SW480 (cell line): ENCODE measurements at regions not wholly inside any gene's neighbourhood (a gene's known extent, or its start where the extent isn't known, plus 50 kb on each side); places are given as distances from the start of the nearest gene placed in this dataset.
"Not testable (repeated sequence)": the region's sequence is repeated elsewhere in the genome, so short reads cannot be mapped to it uniquely, and the experiment has no call there.

ENCODE experiments used
- DNase-seq: peaks from one replicate; pipeline ENCODE4 v3.0.0-alpha.2; 2016; ENCODE audit warnings: low spot score

DNA sequence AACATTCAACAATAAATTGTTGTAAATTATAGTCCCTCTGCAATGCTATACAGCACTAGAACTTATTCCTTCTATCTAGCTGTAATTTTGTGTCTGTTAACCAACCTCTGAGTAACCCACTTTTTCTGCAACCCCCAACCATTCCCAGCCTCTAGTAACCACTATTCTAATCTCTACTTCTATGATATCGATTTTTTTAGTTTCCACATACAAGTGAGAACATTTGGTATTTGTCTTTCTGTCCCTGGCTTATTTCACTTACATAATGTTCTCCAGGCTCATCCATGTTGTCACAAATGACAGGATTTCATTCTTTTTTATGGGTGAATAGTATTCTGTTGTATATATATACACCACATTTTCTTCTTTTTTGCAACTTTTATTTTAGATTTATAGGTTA, 147.6 kb downstream of the MAIP1 start:
- no peak for DNase-seq

- DNase-seq: peak; percentile 7
Observed at GRCh38 chr2:200104015-200104414, 148.6 kb downstream of the MAIP1 start.

DNA sequence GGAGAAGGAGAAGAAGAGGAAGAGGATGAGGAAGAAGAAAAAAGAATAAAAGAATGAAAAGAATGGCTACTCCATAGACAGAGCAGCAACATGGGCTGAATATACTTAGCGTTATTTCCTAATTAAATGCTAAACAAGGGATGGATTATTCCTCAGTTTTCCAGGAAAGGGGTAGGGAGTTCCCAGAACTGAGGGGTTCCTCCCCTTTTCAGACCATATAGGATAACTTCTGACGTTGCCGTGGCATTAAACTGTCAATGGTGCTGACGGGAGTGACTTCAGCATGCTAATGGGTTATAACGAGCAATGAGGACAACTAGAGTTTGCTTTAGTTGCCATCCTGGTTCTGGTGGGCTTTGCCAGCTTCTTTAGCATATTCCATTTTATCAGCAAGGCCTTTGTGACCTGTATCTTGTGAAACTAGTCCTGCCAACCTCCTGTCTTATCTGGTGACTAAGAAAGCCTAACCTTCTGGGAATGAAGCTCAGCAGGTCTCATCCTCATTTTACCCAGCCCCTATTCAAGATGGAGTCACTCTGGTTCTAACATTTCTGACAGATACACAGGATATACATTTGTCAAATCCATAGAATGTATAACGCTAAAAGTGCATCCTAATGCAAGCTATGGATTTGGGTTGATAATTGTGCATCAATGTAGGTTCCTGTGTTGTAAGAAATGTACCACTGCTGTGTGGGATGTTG, 152.3 kb downstream of the MAIP1 start:
- DNase-seq: no peak

DNA sequence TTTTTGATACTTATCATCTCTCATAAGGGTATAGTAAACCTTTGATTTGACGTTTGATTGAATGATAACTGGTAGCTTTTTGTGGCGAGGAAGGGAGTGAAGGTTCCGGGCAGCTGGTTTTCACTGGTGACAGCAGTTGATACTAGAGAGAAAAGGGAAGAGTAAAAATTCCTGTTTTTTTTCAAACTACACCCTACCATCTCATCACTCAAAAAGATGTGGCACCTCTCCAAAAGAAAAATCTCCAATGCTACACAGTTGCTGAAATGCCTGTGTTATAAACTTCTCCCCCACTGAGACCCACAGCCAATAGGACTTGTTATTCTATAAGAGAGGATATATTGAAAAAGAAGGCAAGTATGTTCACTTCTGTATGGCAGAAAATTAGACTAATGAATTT, 154.0 kb downstream of the MAIP1 start:
- DNase-seq: no peak

DNA sequence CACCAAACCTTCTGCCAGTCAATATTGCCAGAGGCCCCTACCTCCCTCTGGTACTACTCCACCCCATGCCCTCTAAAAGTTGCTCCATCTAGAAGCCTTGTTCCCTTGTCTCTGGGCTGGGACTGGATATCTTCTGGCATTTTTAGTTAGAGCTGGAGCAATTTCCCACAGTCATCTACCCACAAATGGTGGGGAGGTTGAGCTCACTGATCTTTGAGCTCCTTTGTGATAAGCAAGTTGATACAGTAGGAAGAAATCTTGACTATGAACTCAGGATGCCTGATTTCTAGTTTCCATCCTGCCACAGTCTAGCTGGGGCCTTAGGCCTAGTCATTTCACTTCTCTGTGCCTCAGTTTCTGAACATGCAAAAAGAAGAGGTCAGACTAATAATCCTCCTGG, 155.0 kb downstream of the MAIP1 start:
- no peak for DNase-seq

DNA sequence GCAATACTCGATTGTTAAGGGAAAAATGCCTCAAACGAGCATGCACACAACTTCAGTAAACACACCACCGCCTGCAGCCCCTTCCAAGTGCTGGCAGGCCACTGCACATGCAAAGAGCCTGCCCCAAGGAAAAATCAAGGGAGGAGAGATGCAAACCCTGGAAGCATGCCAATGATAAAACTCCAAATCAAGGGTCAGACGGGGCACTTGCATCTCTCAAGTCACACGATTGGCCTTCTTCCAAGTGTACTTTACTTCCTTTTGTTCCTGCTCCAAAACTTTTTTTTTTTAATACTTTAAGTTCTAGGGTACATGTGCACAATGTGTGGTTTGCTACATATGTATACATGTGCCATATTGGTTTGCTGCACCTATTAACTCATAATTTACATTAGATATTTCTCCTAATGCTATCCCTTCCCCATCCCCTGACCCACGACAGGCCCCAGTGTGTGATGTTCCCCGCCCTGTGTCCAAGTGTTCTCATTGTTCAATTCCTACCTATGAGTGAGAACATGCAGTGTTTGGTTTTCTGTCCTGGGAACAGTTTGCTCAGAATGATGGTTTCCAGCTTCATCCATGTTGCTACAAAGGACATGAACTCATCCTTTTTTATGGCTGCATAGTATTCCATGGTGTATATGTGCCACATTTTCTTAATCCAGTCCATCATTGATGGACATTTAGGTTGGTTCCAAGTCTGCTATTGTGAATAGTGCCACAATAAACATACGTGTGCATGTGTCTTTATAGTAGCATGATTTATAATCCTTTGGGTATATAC, 157.8 kb downstream of the MAIP1 start:
- not testable (repeated sequence) for DNase-seq

DNA sequence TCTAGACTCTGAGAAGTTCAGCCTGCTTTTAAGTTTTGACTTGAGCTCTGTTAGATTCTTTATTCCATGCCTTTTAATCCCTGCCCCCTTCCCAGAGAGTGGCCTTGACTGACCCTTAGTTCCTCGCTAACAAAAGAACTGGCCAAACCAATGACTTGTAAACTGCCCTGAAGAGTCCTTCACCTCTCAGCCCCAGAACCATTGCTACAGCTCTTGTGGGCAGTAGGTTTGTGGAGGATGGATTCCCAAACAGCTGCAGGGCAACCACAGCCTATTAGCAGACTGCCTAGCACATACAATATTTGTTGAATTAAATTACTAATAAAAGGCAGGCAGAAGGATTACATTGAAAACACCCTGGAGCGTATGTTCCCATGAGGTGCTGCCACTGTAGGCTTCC, 163.9 kb downstream of the MAIP1 start:
- no peak for DNase-seq

DNA sequence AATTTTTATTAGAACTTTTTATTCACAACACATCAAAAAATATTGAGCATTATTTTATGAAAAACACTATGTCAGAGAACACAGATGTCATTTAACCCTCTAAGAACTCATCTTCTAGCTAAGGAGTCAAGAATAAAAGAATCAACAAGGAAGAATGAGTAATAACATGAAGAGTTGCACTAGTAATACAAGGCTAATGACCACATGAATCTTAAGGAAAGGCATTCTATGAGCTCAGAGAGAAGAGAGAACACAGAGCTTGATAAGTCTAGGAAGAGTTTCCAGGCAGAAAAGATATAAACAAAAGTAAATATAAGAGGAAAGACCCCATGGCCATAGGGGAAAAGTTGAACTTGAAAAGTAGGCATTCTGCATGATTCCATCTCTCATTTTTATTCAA, 166.5 kb downstream of the MAIP1 start:
- no peak for DNase-seq

DNA sequence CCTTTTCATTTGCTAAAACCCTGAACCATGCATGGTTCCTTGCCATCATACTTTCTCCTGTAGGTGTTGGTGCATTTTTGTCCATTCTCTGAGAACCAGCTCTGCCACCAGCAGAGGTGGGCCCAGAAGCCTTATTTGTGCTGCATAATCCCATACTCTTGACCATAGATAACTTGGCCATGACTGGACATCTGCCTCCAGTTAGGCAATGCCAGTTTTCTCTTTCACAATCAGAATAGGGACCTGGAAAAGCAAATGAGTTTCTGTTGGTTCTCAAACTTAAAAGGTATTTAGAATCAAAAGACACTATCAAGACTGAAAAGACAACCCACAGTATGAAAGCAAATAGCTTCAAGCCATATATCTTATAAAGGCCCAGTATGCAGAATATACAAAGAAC, 167.3 kb downstream of the MAIP1 start:
- DNase-seq: no peak

DNA sequence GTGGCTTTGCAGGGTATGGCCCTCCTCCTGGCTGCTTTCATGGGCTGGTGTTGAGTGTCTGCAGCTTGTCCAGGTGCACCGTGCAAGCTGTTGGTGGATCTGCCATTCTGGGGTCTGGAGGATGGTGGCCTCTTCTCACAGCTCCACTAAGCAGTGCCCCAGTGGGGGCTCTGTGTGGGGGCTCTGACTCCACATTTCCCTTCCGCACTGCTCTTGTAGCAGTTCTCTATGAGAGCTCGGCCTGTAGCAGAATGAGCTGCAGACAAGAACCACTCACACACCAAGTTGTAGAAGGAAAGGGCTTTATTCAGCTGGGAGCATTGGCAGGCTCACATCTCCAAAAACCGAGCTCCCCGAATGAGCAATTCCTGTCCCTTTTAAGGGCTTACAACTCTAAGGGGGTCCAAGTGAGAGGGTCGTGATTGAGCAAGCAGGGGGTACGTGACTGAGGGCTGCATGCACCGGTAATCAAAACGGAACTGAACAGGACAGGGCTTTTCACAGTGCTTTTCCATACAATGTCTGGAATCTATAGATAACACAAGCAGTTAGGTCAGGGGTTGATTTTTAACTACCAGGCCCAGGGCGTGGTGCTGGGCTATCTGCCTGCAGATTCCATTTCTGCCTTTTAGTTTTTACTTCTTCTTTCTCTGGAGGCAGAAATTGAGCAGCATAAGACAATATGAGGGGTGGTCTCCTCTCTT, 169.4 kb downstream of the MAIP1 start:
- not testable (repeated sequence) for DNase-seq

DNA sequence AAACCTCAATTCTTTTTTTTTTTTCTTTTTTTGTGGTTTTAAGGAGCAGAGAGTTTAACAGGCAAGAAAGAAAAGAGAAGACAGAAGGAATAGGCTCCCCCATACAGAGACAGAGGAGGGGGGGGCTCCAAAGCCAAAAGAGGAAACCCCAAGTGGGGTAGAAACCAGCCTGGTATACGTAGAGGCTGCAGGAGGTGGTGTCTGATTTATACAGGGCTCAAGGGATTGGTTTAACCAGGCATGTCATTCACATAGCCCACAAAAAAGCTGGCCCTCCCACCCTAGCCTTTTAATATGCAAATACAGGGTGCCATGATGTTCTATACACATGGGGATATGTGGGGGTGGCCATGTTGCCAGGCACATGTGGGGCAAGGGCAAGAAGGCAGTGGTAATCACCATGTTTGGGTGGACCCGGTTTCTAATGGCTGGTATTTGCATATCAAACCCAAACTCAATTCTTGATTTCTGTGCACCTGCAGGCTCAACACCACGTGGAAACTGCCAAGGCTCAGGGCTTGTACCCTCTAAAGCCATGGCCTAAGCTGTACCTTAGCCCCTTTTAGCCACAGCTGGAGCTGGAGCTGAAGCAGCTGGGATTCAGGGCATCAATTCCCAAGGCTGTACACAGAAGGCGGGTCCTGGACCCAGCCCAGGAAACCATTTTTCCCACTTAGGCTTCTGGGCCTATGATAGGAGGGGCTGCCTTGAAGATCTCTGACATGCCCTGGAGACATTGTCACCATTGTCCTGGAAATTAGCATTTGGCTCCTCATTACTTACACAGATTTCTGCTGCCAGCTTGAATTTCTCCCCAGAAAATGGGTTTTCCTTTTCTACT, 170.3 kb downstream of the MAIP1 start:
- no peak for DNase-seq

DNA sequence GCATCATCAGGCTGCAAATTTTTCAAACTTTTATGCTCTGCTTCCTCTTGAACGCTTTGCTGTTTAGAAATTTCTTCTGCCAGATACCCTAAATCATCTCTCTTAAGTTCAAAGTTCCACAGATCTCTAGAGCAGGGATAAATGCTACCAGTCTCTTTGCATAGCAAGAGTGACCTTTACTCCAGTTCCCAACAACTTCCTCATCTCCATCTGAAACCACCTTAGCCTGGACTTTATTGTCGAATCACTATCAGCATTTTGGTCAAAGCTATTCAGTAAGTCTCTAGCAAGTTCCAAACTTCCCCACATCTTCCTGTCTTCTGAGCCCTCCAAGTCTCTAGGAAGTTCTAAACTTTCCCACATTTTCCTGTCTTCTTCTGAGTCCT, 170.9 kb downstream of the MAIP1 start:
- not testable (repeated sequence) for DNase-seq

DNA sequence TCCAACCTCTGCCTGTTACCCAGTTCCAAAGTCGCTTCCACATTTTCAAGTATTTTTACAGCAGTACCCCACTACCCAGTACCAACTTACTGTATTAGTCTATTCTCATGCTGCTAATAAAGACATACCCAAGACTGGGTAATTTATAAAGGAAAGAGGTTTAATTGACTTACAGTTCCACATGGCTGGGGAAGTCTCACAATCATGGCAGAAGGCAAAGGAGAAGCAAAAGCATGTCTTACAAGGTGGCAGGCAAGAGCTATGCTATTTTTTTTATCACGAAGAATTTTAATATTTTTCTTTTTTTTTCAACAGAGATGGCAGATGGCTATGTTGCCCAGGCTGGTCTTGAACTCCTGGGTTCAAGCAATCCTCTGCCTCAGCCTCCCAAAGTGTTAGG, 171.3 kb downstream of the MAIP1 start:
- DNase-seq: not testable (repeated sequence)

- DNase-seq: no peak
Observed at GRCh38 chr2:200127848-200128247, 172.5 kb downstream of the MAIP1 start.

DNA sequence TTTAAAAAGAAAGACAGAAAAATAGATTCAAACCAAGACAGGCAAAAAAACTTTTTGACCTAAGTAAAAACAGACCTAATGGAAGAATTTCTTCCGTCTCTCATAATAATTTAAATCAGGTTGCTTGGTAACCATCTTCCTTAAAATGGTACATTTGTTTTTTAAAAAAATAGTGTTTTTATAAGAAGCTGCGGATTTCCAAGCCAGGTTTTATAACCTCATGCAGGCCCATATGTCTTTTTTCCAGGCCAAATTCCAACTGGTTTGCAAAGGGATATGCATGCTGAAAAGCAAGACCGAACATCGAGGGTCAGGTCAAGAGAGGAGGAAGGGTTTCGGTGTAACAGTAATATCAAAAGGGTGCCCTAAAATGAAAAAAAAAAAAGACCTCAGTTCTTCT, 172.9 kb downstream of the MAIP1 start:
- no peak for DNase-seq

DNA sequence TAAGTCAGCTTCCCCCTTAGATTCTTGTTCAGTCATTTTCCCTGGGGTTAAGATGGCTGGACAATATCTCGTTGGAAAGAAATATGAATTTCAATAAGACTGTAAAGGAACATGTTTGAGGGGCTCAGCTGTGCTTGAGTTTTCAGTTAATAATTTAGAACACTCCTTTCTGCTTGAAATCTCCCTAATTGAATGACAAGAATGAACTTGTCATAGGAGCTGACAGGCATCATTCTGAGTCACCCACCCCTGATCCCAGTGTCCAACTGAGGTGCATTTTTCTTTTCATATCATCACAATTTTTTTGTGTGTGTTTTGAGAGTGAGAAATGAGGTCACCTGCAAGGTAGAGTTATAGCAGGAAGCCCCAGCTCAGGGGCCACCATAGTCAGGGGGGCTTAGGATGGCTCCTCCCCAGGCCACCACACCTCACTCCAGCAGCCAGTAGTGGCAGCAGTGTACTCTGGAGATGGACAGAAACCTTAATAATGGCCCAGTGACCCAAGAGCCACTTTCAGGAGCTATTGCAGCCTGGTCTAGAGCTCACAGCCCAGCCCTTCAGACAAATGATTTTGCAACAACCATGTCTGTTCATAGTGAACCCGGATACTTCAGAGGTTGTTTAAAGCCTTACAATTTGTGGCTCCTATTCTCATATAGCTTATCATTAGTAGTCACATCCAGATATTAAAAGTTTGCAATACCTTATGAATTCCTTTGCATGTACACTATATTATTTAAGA, 174.5 kb downstream of the MAIP1 start:
- no peak for DNase-seq

GRCh38 chr2:200130762-200131166, 175.4 kb downstream of the MAIP1 start:
- no peak for DNase-seq

DNA sequence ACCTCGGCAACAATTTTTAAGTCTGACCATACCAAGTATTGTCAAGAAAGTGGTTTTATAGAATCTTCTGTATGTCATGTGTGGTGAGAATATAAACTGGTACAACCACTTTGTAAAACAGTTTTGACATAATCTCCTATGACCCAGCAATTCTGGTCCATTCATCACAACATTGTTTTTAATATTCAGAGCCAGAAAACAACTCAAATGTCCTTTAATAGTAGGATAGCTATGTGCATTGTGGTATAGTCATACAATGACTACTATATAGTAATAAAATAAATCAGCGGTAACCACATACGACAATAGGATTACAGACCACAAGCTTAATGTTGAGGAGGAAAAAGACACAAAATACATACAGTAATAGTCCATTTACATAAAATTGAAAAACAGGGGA, 175.2 kb upstream of the SPATS2L start:
- no peak for DNase-seq

- no peak for DNase-seq
Observed at GRCh38 chr2:200135082-200135481, 171.4 kb upstream of the SPATS2L start.

- DNase-seq: no peak
Observed at GRCh38 chr2:200136655-200137054, 169.8 kb upstream of the SPATS2L start.

GRCh38 chr2:200137271-200137670, 169.2 kb upstream of the SPATS2L start:
- DNase-seq: no peak
